K562 (cell line): ENCODE measurements at regions not wholly inside any gene's neighbourhood (a gene's known extent, or its start where the extent isn't known, plus 50 kb on each side); places are given as distances from the start of the nearest gene placed in this dataset.
A peak's percentile ranks its signal among the peaks of the same experiment; 100 is the strongest.

Experiments
- ARID1B ChIP-seq: fragments of 450-650 bp; IDR thresholded peaks from 2 replicates; pipeline ENCODE4 v1.6.1; 2016; ENCODE audit warnings: antibody characterized with exemption, mild to moderate bottlenecking, inconsistent platforms
- ATF3 ChIP-seq, 2 experiments: fragments of 450-650 bp in 1 of 2; sonication (generic) in 1 of 2; formaldehyde crosslinking in 1 of 2; IDR thresholded peaks in 1 of 2; conservative IDR thresholded peaks in 1 of 2; 2 replicates each; pipeline versions ENCODE4 v1.6.1 to v1.8.1; 2016 to 2023; ENCODE audit warnings: mild to moderate bottlenecking in 2 of 2, moderate library complexity in 2 of 2, inconsistent platforms in 1 of 2, missing genetic modification reagents in 1 of 2
- BRF2 ChIP-seq: IDR thresholded peaks from 3 replicates; pipeline ENCODE4 v1.6.1; 2011; ENCODE audit warnings: borderline replicate concordance, mild to moderate bottlenecking; ENCODE audit not compliant: insufficient read length, insufficient read depth
- C11orf30 ChIP-seq: fragments of 450-650 bp; IDR thresholded peaks from 2 replicates; pipeline ENCODE4 v1.6.1; 2016; ENCODE audit warnings: low read depth, mild to moderate bottlenecking
- CTBP1 ChIP-seq: fragments of 450-650 bp; IDR thresholded peaks from 2 replicates; pipeline ENCODE4 v1.6.1; 2016; ENCODE audit warnings: borderline replicate concordance
- EP400 ChIP-seq: fragments of 450-650 bp; IDR thresholded peaks from 2 replicates; pipeline ENCODE4 v1.6.1; 2017; ENCODE audit warnings: antibody characterized with exemption, mild to moderate bottlenecking, moderate library complexity
- FOXA3 ChIP-seq, 2 experiments: fragments of 450-650 bp in 1 of 2; sonication (generic) in 1 of 2; formaldehyde crosslinking; IDR thresholded peaks in 1 of 2; conservative IDR thresholded peaks in 1 of 2; 2 replicates each; pipeline versions ENCODE4 v1.4.0 to v1.8.0; 2020 to 2022; ENCODE audit warnings: mild to moderate bottlenecking in 2 of 2, missing genetic modification reagents in 1 of 2
- MAFK ChIP-seq: IDR thresholded peaks from 2 replicates; pipeline ENCODE4 v1.6.1; 2011; ENCODE audit warnings: low read length, improper control_type of control experiment
- MEIS2 ChIP-seq: fragments of 450-650 bp; IDR thresholded peaks from 2 replicates; pipeline ENCODE4 v1.6.1; 2014; ENCODE audit warnings: mild to moderate bottlenecking; ENCODE audit not compliant: partially characterized antibody
- POU5F1 ChIP-seq: fragments of 150-350 bp; IDR thresholded peaks from 2 replicates; pipeline ENCODE4 v1.6.1; 2014; ENCODE audit warnings: borderline replicate concordance, low read length, low read depth, mild to moderate bottlenecking; ENCODE audit not compliant: partially characterized antibody
- SUPT5H ChIP-seq: fragments of 450-650 bp; IDR thresholded peaks from 2 replicates; pipeline ENCODE4 v1.6.1; 2016
- TAF7 ChIP-seq: fragments of 450-650 bp; IDR thresholded peaks from 2 replicates; pipeline ENCODE4 v1.6.1; 2016; ENCODE audit warnings: missing genetic modification characterization, missing compliant biosample characterization
- TBL1XR1 ChIP-seq, 2 experiments: IDR thresholded peaks; 2 replicates each; pipeline ENCODE4 v1.6.1; 2012; ENCODE audit warnings: improper control_type of control experiment in 2 of 2, low read length in 2 of 2, mild to moderate bottlenecking in 1 of 2
- TBP ChIP-seq: optimal IDR thresholded peaks from 2 replicates; pipeline ENCODE3; 2011; ENCODE audit warnings: low read depth, low read length, improper control_type of control experiment
- XRCC3 ChIP-seq: fragments of 450-650 bp; IDR thresholded peaks from 2 replicates; pipeline ENCODE4 v1.6.1; 2017; ENCODE audit warnings: mild to moderate bottlenecking, moderate library complexity
- ZBTB26 ChIP-seq: fragments of 450-650 bp; formaldehyde crosslinking; IDR thresholded peaks from 2 replicates; pipeline ENCODE4 v1.4.0; 2022; ENCODE audit warnings: missing genetic modification characterization
- ZNF282 ChIP-seq: sonication (generic); formaldehyde crosslinking; IDR thresholded peaks from 2 replicates; pipeline ENCODE4 v1.8.1; 2023; ENCODE audit warnings: missing genetic modification reagents
- ZNF764 ChIP-seq: fragments of 250-450 bp; sonication (Bioruptor Pico); IDR thresholded peaks from 2 replicates; pipeline ENCODE4 v1.4.0; 2020; ENCODE audit warnings: low read depth, mild to moderate bottlenecking, moderate library complexity
- ZNF830 ChIP-seq: fragments of 250-450 bp; sonication (Bioruptor Pico); IDR thresholded peaks from 2 replicates; pipeline ENCODE4 v1.5.0; 2021; ENCODE audit warnings: mild to moderate bottlenecking
- ZZZ3 ChIP-seq: fragments of 450-650 bp; IDR thresholded peaks from 2 replicates; pipeline ENCODE4 v1.6.1; 2016; ENCODE audit warnings: antibody characterized with exemption, mild to moderate bottlenecking, moderate library complexity

GRCh38 chr3:156617781-156618180 is 56.6 kb upstream of the TIPARP start (continued):
- TF ChIP-seq CTBP1: peak; percentile 62
- no peak for TF ChIP-seq ZBTB26
- TF ChIP-seq ZNF764 (CRISPR knock-in tag): no peak
- TF ChIP-seq ZNF830 (CRISPR knock-in tag): no peak
- no peak for TF ChIP-seq EP400
- peak; percentile 86 for TF ChIP-seq MEIS2
- no peak for TF ChIP-seq TAF7
- TF ChIP-seq ARID1B: peak; percentile 33
- TF ChIP-seq ZNF282 (CRISPR knock-in tag): no peak
- TF ChIP-seq XRCC3: no peak
- TF ChIP-seq MAFK: peak; percentile 16; the same call in 1 of the 2 replicates
- TF ChIP-seq FOXA3 (CRISPR knock-in tag; conservative IDR thresholded peaks at IDR 0.05 in 1 of 2, IDR thresholded peaks at IDR 0.05 in 1 of 2): no peak
- TF ChIP-seq ATF3 (IDR thresholded peaks at IDR 0.05): peak; percentile 75
- no peak for TF ChIP-seq ATF3 (CRISPR knock-in tag; conservative IDR thresholded peaks at IDR 0.05)
- no peak for TF ChIP-seq TBL1XR1 (IDR thresholded peaks at IDR 0.05; ENCODE audit: low read length in 2 of 2)
- no peak for TF ChIP-seq ZZZ3
- TF ChIP-seq POU5F1: no peak
- peak; percentile 81 for TF ChIP-seq C11orf30
- no peak for TF ChIP-seq BRF2
- no peak for TF ChIP-seq TBP
- TF ChIP-seq SUPT5H: no peak
- TF ChIP-seq, all 486 proteins: peak for 18
